CD4-positive, CD25-positive, alpha-beta regulatory T cell (primary cell): ENCODE measurements at regions not wholly inside any gene's neighbourhood (a gene's known extent, or its start where the extent isn't known, plus 50 kb on each side); places are given as distances from the start of the nearest gene placed in this dataset.
A peak's percentile ranks its signal among the peaks of the same experiment; 100 is the strongest.
"Not testable (repeated sequence)": the region's sequence is repeated elsewhere in the genome, so short reads cannot be mapped to it uniquely, and the experiment has no call there.

Experiments used
- ATAC-seq, 2 donors: fragments of 150-1000 bp; cut with Tn5 transposase; one replicate each; pipeline ENCODE4 v1.10.0; 2021; ENCODE audit warnings: low read depth in 2 of 2, moderate number of reproducible peaks in 2 of 2, moderate library complexity in 1 of 2
- DNase-seq, 3 donors: peaks; one replicate each; pipeline versions ENCODE4 v3.0.0 to v3.0.0-alpha.2; 2012 to 2022; ENCODE audit warnings: mixed read lengths in 1 of 3
- H3K27ac ChIP-seq: one replicate; pipeline ENCODE4 v1.7.0; 2013; ENCODE audit warnings: mild to moderate bottlenecking, low read length; ENCODE audit not compliant: insufficient read depth, poor library complexity, severe bottlenecking
- H3K27me3 ChIP-seq: one replicate; pipeline ENCODE4 v1.7.0; 2013; ENCODE audit warnings: low read length; ENCODE audit not compliant: control insufficient read depth, insufficient read depth
- H3K36me3 ChIP-seq: one replicate; pipeline ENCODE4 v1.7.0; 2013; ENCODE audit warnings: mild to moderate bottlenecking, low read length, moderate library complexity; ENCODE audit not compliant: control insufficient read depth, insufficient read depth
- H3K4me1 ChIP-seq: 2 replicates; pipeline ENCODE4 v1.7.0; 2013; ENCODE audit warnings: mild to moderate bottlenecking, low read length; ENCODE audit not compliant: insufficient read depth, control insufficient read depth, poor library complexity, severe bottlenecking
- H3K4me3 ChIP-seq: one replicate; pipeline ENCODE4 v1.7.0; 2013; ENCODE audit warnings: low read depth, mild to moderate bottlenecking, low read length, moderate library complexity
- H3K9me3 ChIP-seq, 2 experiments: 1 replicate in 1 of 2; 2 replicates in 1 of 2; pipeline ENCODE4 v1.7.0; 2013; ENCODE audit warnings: low read length in 2 of 2, mild to moderate bottlenecking in 1 of 2, moderate library complexity in 1 of 2; ENCODE audit not compliant: control insufficient read depth in 2 of 2
- H3K27ac Mint-ChIP-seq, 3 donors: one replicate each; pipeline ENCODE4 v1.8.0; 2020 to 2022; ENCODE audit warnings: mild to moderate bottlenecking in 3 of 3, mixed read lengths in 3 of 3, moderate library complexity in 2 of 3
- H3K27me3 Mint-ChIP-seq: one replicate; pipeline ENCODE4 v1.8.0; 2022; ENCODE audit warnings: mild to moderate bottlenecking, mixed read lengths
- H3K36me3 Mint-ChIP-seq: one replicate; pipeline ENCODE4 v1.8.0; 2020; ENCODE audit warnings: mixed read lengths
- H3K4me1 Mint-ChIP-seq, 4 donors: one replicate each; pipeline ENCODE4 v1.8.0; 2020 to 2022; ENCODE audit warnings: mixed read lengths in 4 of 4, mild to moderate bottlenecking in 1 of 4
- H3K4me3 Mint-ChIP-seq, 4 donors: one replicate each; pipeline ENCODE4 v1.8.0; 2020 to 2022; ENCODE audit warnings: mild to moderate bottlenecking in 4 of 4, mixed read lengths in 4 of 4, moderate library complexity in 3 of 4
- H3K9me3 Mint-ChIP-seq, 7 donors: one replicate each; pipeline ENCODE4 v1.8.0; 2020 to 2022; ENCODE audit warnings: mixed read lengths in 7 of 7, mild to moderate bottlenecking in 3 of 7, moderate library complexity in 2 of 7

DNA sequence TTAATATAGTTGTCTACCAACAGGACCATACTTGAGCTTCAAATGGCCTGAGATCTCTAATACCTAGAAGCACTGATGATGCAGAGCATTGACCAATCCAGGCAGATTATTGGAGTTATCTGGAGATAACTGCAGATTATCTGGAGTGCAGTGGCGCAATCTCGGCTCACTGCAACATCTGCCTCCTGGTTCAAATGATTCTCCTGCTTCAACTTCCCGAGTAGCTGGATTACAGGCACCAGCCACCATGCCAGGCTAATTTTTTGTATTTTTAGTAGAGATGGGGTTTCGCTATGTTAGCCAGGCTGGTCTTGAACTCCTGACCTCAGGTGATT lies 1225.4 kb upstream of the ZEB2 start:
- not testable (repeated sequence) for H3K4me1 ChIP-seq, H3K27me3 ChIP-seq, H3K36me3 Mint-ChIP-seq, H3K27me3 Mint-ChIP-seq, H3K27ac Mint-ChIP-seq, DNase-seq, H3K36me3 ChIP-seq, ATAC-seq, H3K27ac ChIP-seq, H3K4me3 Mint-ChIP-seq, H3K4me1 Mint-ChIP-seq, H3K9me3 ChIP-seq, H3K4me3 ChIP-seq
- H3K9me3 Mint-ChIP-seq: peaks cover under 1 to 10% (median 6%) of the 10 kb centered on the region in 7 donors

DNA sequence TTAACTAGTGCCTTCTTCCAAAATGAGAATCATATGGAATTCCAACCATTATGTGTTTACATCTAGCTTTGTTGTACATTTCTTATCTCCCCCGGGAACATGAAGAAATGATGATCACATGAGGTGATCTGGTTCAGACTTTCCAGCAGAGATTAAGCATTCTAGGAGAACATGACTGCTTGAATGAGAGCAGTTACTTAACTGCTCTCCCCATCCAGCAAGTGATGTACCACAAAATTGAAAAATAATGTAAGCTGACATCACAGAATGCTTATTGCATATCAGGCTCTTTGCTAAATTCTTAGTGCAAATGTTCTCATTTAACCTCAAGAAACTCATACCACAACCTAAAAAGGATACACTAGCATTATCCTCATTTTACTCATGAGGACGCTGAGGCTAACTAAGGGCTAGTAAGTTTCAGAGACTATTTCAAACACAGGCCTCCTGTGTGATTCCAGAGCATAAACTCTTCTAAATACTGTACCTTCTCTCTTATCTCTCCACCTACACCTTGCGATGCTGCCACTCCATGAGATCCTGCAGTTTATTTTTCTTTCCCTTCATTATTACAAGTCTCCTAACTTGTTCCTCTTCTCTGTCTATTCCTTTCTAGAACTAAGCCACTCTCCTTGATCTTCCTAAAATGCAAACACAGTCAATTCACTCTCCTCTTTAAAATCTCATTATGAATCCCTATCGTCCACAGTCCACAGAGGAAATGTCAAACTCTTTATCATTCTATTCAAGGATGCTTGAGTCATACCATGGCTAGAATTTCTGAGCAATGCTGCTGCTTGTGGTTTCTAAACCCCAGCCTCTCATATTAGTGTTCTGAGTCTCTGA lies 1224.8 kb upstream of the ZEB2 start:
- Mint-ChIP-seq H3K4me3 (no peak overlapping the region), H3K4me1 (no peaks in the 10 kb centered on the region), H3K9me3 (peaks cover 2 to 10% (median 9%) of the 10 kb centered on the region in 7 donors), H3K36me3 (no peaks in the 10 kb centered on the region), H3K27ac (no peak overlapping the region), H3K27me3 (no peaks in the 10 kb centered on the region)
- H3K9me3 ChIP-seq: no peaks in the 10 kb centered on the region
- DNase-seq (no peak), ATAC-seq (peak; percentile 28 to 32)
- no peak overlapping the region for H3K27ac ChIP-seq
- no peak overlapping the region for H3K4me3 ChIP-seq
- no peaks in the 10 kb centered on the region for H3K36me3 ChIP-seq
- H3K27me3 ChIP-seq: no peaks in the 10 kb centered on the region
- no peaks in the 10 kb centered on the region for H3K4me1 ChIP-seq

DNA sequence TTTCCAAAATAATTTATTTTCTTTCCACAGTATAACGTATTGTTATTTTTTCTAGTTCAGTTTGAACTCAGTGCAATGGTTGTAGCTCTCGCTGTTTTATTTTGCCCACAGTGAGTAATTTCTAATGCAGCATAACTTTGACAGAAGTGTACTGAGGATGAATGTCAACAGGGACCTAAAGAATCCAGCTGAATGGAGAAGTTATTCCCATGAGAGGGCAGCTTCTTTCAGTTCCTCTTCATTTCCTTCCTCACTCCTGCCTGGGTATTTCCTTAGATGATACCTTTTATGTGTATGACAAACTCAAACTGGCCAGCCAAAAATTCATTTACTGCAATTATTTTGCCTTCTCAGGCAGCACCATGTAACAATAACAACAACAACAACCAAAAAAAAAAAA lies 1223.1 kb upstream of the ZEB2 start:
- H3K4me3 Mint-ChIP-seq: no peak overlapping the region
- Histone ChIP-seq H3K9me3 (no peaks in the 10 kb centered on the region), H3K4me1 (no peaks in the 10 kb centered on the region), H3K36me3 (no peaks in the 10 kb centered on the region), H3K27ac (no peak overlapping the region), H3K27me3 (no peaks in the 10 kb centered on the region), H3K4me3 (no peak overlapping the region)
- H3K27me3 Mint-ChIP-seq: no peaks in the 10 kb centered on the region
- no peaks in the 10 kb centered on the region for H3K36me3 Mint-ChIP-seq
- peaks cover 2 to 10% (median 7%) of the 10 kb centered on the region in 7 donors for H3K9me3 Mint-ChIP-seq
- ATAC-seq (peak in 1 of 2 donors; percentile 38), DNase-seq (no peak)
- no peaks in the 10 kb centered on the region for H3K4me1 Mint-ChIP-seq
- H3K27ac Mint-ChIP-seq: no peak overlapping the region

DNA sequence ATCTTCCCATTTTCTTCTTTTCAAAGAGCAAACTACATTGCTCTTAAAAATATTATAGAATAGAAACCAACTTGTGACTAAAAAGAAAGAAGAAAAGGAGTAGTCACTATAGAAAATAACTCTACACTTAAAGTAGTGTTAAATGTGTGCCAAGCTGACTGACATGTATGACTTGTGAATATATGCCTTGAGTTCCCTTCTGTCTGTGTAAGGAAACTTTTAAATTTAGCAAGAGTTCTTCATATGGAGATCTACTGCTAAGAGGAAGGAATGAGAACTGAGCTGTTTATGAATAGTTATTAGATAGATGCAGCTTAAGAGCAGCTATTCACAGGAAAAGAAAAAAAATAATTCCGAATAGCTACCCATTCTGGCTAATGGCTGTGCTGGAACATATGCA lies 1221.7 kb upstream of the ZEB2 start:
- Histone ChIP-seq H3K4me1 (no peaks in the 10 kb centered on the region), H3K36me3 (no peaks in the 10 kb centered on the region), H3K27me3 (no peaks in the 10 kb centered on the region), H3K4me3 (no peak overlapping the region), H3K27ac (no peak overlapping the region), H3K9me3 (no peaks in the 10 kb centered on the region)
- Mint-ChIP-seq H3K9me3 (peaks cover 2 to 10% (median 6%) of the 10 kb centered on the region in 7 donors), H3K36me3 (no peaks in the 10 kb centered on the region), H3K4me1 (no peaks in the 10 kb centered on the region), H3K4me3 (no peak overlapping the region), H3K27me3 (no peaks in the 10 kb centered on the region), H3K27ac (no peak overlapping the region)
- no peak for ATAC-seq
- no peak for DNase-seq

DNA sequence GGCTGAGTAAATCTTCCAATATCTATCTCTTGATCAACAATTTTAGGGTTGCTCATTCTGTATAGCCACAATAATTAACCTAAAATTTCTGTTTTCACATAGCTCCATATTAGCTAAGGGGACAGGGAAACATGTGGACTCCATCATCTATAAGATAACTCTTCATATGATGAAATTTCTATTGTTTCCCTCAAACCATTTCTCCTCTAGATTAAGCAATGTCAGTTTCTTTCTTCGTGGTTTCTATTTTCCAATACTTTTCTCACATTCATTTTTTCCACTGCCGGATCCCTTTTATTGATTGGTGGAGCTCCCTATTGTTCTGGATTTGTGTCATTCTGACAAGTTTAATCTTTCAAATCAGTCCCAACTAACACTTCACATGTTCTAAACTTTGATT lies 1221.3 kb upstream of the ZEB2 start:
- Histone ChIP-seq H3K4me3 (no peak overlapping the region), H3K9me3 (no peaks in the 10 kb centered on the region), H3K4me1 (no peaks in the 10 kb centered on the region), H3K27me3 (no peaks in the 10 kb centered on the region), H3K27ac (no peak overlapping the region), H3K36me3 (no peaks in the 10 kb centered on the region)
- H3K4me3 Mint-ChIP-seq: no peak overlapping the region
- no peaks in the 10 kb centered on the region for H3K4me1 Mint-ChIP-seq
- no peaks in the 10 kb centered on the region for H3K27me3 Mint-ChIP-seq
- H3K27ac Mint-ChIP-seq: peak overlapping the region in 1 of 3 donors; percentile 11
- DNase-seq (no peak), ATAC-seq (no peak)
- H3K9me3 Mint-ChIP-seq: peaks cover 1 to 10% (median 5%) of the 10 kb centered on the region in 7 donors
- no peaks in the 10 kb centered on the region for H3K36me3 Mint-ChIP-seq

DNA sequence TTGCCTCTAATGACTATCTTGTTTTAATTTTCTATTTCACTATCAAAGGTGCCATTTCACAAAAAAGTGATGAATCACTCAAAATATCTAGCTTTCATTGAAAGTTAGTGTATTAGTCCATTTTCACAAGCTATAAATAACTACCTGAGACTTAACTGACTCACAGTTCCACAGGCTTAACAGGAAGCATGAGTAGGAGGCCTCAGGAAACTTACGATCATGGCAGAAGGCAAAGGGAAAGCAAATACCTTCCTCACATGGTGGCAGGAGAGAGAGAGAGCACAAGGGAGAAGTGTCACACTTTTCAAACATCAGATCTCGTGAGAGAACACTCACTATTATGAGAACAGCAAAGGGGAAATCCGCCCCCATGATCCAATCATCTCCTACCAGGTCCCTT lies 1220.4 kb upstream of the ZEB2 start:
- H3K36me3 ChIP-seq: no peaks in the 10 kb centered on the region
- no peak overlapping the region for H3K27ac ChIP-seq
- no peaks in the 10 kb centered on the region for H3K27me3 ChIP-seq
- Mint-ChIP-seq H3K27me3 (no peaks in the 10 kb centered on the region), H3K4me3 (no peak overlapping the region), H3K9me3 (peaks cover 0 to 10% (median 4%) of the 10 kb centered on the region in 7 donors), H3K4me1 (no peaks in the 10 kb centered on the region), H3K36me3 (no peaks in the 10 kb centered on the region), H3K27ac (no peak overlapping the region)
- H3K4me1 ChIP-seq: no peaks in the 10 kb centered on the region
- ATAC-seq (no peak), DNase-seq (no peak)
- H3K4me3 ChIP-seq: no peak overlapping the region
- no peaks in the 10 kb centered on the region for H3K9me3 ChIP-seq

DNA sequence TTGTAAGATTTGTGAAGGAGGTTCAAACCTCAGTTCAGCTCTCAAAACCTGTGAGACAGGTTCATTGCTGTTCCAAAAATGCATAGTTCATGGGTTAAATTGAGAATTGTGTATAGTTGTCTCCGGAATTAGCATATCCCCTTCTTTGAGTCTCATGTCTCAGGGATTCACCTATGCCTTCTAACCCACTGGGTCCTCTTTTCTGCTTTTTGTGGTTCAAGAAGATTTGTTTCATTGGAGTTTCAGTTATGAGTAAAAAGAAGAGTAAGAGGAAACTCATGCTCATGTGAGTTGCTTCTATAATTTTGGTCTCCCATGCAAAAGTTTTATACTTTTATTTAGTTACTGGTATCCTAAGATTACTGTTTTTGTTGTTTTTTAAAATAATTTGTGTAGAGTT lies 1219.8 kb upstream of the ZEB2 start:
- H3K4me3 Mint-ChIP-seq: no peak overlapping the region
- H3K9me3 ChIP-seq: no peaks in the 10 kb centered on the region
- no peak overlapping the region for H3K4me3 ChIP-seq
- no peaks in the 10 kb centered on the region for H3K36me3 ChIP-seq
- H3K9me3 Mint-ChIP-seq: peaks cover 0 to 7% (median 3%) of the 10 kb centered on the region in 7 donors
- ATAC-seq: no peak
- no peaks in the 10 kb centered on the region for H3K4me1 ChIP-seq
- H3K4me1 Mint-ChIP-seq: no peaks in the 10 kb centered on the region
- no peaks in the 10 kb centered on the region for H3K27me3 Mint-ChIP-seq
- H3K27me3 ChIP-seq: no peaks in the 10 kb centered on the region
- no peak overlapping the region for H3K27ac ChIP-seq
- no peak for DNase-seq
- no peaks in the 10 kb centered on the region for H3K36me3 Mint-ChIP-seq
- H3K27ac Mint-ChIP-seq: no peak overlapping the region

DNA sequence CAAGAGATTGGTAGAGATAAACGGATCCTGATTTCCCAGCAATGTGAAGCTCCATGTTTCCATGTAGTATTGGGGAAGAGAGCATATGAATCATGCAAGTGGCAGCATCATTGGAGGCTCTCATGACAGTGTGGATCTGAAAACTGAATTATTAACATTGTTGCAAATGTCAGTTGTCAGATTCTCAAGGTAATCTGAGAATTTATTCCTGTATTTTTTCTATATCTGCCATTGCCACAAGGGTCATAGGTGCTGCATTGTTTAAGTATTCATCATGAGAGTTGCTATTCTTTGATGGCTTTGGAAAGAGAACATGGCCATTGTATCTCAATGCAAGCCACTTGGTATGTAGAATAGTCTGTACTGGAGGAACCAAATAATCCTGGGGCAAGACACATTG lies 1217.0 kb upstream of the ZEB2 start:
- no peak for DNase-seq

More for the DNA sequence above, 1217.0 kb upstream of the ZEB2 start:
- H3K36me3 ChIP-seq: no peaks in the 10 kb centered on the region
- Mint-ChIP-seq H3K4me3 (no peak overlapping the region), H3K36me3 (no peaks in the 10 kb centered on the region), H3K4me1 (no peaks in the 10 kb centered on the region), H3K27ac (no peak overlapping the region), H3K27me3 (no peaks in the 10 kb centered on the region), H3K9me3 (peaks cover 0 to 7% (median 2%) of the 10 kb centered on the region in 7 donors)
- no peak overlapping the region for H3K4me3 ChIP-seq
- no peaks in the 10 kb centered on the region for H3K27me3 ChIP-seq
- H3K4me1 ChIP-seq: no peaks in the 10 kb centered on the region
- no peaks in the 10 kb centered on the region for H3K9me3 ChIP-seq
- no peak overlapping the region for H3K27ac ChIP-seq
- ATAC-seq: no peak
